ENCODE measurements at regions not wholly inside any gene's neighbourhood (a gene's known extent, or its start where the extent isn't known, plus 50 kb on each side); places are given as distances from the start of the nearest gene placed in this dataset.
"Not testable (repeated sequence)": the region's sequence is repeated elsewhere in the genome, so short reads cannot be mapped to it uniquely, and the experiment has no call there.

DNA sequence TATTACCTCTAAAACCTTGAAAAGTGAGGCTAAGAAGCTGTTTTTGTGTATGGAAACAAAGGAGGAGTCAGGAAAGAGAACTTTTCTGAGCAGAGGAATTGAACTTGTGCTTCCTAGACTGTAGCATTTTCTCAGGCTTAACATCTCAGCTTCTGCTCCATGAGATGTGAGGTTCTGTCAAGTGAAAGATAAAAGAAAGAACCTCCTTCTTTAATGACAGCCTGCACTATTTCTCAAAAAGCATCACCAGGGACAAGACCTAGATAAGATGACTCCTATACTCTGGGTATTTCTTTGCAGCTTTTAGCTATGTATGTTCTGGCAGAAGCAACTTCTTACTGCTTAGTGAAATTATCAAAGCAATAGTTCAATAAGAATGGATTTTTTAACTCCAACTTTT, 87.6 kb upstream of the KCNQ5 start:
- DNase-seq, result no peak

- DNase-seq, result no peak
Measured at GRCh38 chr6:72535124-72535523, 86.7 kb upstream of the KCNQ5 start.

DNA sequence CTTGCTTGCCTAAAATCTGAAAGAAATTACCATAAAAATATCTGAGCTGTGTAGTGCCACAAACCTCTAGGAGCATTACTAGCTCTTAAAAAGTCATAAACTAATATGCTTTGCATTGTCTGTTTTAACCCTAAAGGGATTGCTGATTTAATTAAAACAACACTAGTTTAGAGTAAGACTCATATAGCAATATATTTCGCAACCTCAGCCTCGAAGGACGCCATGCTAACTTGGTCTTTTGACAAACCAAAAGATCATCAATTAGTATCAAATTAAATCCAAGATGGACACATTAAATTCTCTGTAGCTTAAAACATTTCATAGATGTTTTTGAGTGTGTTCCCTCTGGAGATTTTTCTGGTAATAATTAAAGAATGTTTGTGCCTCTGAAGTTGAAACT, 74.8 kb upstream of the KCNQ5 start:
- no peak for DNase-seq

GRCh38 chr6:72551470-72551869, 70.4 kb upstream of the KCNQ5 start:
- DNase-seq, result no peak

DNA sequence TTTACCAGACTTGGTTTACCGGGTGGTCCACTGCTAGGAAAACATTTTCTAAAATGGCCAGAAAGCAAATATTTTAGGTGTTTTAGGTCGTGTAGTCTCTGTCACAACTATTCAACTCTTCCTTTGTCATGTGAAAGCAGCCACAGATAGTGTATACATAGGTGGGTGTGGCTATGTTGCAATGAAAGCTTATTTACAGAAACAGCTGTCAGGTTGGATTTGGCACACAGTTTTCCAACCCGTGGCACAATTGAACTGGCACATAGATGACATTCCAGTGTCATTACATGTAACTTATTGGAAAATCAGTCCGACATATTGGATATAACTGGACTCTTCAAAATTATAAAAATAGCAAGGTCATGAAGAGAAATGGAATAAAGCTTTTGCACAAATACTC, 68.9 kb upstream of the KCNQ5 start:
- DNase-seq, result peak; percentile 14

DNA sequence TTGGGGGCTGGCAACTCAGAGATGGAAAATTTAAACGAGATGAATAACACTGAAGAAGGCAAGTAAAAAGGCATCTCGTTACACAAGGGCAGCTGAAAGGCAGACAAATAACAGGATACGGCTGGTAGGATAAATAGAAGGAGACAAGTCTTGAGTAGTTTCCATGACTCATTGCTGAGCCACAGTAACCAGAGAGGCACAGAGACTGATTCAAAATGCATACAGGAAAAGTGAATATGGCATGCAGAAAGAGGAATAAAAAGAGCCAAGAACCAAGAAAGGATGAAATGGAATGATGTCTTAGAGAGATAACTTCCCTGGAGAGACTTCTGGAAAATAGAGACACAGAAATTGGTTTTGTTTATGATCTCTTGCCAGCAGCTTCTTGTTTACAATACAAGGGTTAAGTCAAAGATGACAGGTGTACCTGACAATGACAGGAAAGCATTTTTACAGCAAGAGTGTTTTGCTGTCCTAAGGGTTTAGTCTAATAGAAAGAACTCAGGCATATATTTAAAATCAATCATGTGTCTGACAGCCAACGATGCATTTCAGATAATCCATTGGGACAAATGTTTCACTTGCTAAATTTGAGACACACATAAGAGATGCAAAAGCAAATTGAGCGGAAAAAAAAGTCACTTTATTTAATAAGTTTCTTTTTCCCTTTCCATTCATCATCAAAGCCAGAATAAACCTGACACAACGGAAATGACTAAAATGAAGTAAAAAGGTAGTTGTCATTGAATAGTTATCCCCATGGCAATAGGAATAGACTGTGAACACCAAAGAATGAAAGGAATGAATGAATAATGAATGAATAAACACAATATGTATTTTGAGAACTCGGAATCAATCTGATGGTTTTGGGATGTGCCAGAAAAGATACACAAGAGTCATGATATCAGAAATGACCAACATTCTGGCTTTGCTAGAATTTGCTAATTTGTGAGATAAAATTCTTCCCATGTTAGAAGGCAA, 68.0 kb upstream of the KCNQ5 start:
- peak; percentile 87 for DNase-seq

DNA sequence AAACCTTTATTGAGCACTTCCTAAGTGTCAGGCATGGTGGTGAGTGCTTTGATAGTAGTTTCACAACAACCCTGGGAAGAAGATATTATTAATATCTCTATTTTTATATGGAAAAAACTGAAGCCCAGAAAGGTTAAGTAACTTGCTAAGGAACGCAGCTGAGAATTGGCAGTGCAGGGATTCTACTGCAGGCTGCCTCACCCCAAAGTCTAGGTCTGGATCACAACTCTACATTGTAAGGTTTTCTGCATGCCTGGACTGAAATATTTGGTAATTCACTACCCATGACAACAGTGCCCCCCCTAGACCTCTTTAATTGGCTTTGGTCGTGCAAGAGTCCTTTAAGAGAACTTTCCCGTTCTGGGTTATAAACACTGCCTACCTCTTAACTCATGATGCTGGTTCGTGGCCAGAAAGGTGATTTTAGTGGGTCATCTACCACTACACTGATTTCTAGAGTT, 67.1 kb upstream of the KCNQ5 start:
- DNase-seq, result peak; percentile 15

DNA sequence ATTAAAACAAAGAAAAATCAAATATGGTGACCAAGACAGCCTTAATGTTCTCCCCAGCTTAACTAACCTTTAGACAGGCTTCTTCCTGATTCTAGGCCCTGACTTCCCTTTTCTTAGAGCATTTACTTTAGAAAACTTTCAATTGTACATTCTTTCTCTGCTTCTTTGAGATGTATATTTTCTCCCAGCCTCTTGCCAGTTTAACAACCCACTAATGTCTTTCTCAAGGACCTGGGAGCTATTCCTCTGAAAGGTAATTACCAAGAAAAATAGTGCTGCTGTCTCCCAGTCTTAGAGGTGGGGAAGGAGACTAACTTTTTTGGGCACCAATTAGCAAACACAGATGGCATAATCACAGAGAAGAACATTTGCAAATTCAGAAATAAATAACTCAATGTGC, 62.8 kb upstream of the KCNQ5 start:
- no peak for DNase-seq

DNA sequence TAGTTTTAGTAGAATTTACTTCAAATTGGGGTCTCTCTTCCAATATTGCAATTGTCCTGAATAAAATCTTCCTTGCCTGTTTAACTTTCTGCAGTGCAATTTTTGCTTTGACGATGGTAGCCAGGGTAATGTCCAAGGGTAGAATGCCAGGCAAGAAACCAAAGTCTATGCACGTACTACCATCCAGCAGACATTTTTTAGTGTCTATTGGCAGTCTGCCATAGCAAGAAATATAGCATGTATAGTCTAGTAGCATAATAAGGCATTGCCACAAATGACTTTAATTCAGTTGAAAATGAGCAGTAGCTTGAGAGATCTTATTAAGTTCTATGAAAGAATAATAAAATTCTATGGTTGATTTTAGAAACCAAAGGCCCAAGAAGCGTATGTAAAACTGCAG, 62.3 kb upstream of the KCNQ5 start:
- DNase-seq, result no peak

DNA sequence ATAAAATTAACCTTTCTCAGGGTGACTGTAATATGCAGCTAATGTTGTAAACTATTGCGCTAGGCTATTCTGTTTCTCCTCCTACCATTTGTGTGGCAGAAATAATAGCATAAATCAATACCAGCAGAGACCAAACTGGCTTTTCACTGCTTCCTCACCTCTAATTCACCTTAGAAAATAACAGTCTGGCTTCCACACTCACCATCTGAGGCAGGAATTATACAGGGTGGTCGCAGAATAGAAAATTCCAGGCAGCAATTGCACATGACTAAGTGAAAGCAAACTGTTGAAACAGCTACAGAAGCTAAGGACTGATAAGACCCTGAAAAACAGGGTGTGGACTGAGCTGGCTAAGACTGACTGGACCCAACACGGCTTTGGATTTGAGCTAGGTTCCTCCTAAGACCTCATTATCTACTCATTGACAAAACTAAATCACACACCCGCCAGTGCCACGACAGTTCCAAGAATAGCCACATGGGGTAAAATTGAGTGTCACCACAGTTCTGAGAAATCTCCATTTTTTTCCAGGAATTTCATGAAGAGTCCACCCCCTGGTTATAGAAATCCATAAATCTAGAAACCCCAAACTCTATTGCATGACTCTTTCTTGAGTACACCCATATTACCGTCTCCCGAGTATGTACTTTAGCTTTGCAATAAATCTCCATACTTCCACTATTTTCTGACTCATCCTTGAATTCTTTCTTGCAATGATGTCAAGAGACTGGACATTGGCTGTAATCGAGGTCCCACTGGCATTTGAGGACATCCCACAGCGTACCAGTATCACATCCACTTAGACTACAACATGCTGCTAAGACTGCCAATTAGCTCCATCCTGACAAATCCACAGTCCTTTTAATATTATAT, 60.9 kb upstream of the KCNQ5 start:
- DNase-seq, result peak; percentile 42

DNA sequence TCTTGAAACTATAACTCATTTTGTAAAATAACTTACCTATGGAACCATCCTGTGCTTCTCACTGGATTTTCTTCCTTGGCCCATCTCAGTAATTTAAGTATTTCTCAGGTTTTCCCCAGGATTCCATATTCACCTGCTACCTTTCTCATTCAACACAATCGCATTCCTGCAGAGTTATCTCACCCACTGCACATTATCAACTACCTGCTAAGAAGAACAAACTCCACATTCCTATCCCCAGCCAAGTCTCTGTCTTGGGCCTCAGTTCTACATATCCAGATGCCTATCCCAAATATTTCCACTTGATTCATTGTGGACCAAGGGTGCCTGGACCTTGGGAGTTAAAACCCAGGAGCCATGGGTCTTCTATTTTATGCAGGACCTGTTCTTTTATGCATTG, 60.2 kb upstream of the KCNQ5 start:
- DNase-seq, result no peak

DNA sequence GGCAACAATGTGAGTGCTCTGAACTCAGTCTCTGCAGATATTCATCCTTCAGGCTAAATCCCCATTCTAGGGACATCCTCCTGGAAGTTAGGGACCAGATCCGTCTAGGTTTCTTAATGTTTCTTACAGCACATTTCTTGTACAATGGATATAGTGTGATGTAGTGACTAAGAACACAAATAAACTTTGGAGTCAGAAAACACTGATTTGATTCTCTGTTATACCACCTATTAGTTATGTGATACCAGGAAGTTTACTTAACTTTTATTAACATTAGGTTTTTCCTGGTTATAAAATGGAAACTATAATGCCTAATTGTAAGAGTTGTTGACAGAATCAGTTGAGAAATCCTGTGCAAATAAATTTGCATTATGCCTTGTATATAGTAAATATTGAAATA, 57.6 kb upstream of the KCNQ5 start:
- DNase-seq, result no peak

DNA sequence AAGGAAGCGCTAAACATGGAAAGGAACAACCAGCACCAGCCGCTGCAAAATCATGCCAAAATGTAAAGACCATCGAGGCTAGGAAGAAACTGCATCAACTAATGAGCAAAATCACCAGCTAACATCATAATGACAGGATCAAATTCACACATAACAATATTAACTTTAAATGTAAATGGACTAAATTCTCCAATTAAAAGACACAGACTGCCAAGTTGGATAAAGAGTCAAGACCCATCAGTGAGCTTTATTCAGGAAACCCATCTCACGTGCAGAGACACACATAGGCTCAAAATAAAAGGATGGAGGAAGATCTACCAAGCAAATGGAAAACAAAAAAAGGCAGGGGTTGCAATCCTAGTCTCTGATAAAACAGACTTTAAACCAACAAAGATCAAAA, 49.9 kb upstream of the KCNQ5 start:
- DNase-seq, result not testable (repeated sequence)

Measured in fibroblast of skin of right quadriceps (primary cell).